Trophoblast cell (in vitro differentiated cells and primary cell): ENCODE measurements at regions not wholly inside any gene's neighbourhood (a gene's known extent, or its start where the extent isn't known, plus 50 kb on each side); places are given as distances from the start of the nearest gene placed in this dataset.

Experiments used
- DNase-seq, 2 donors: peaks; one replicate each; pipeline ENCODE4 v3.0.0-alpha.2; 2016
- H2AFZ ChIP-seq: 2 replicates; pipeline ENCODE4 v1.6.1; 2013; ENCODE audit warnings: low read length, moderate library complexity, mild to moderate bottlenecking; ENCODE audit not compliant: insufficient read depth, poor library complexity
- H2AK5ac ChIP-seq: 2 replicates; pipeline ENCODE4 v1.6.1; 2013; ENCODE audit warnings: mild to moderate bottlenecking, low read length
- H2BK120ac ChIP-seq: 2 replicates; pipeline ENCODE4 v1.6.1; 2013; ENCODE audit warnings: low read length, mild to moderate bottlenecking, moderate library complexity; ENCODE audit not compliant: insufficient read depth, poor library complexity
- H2BK12ac ChIP-seq: 2 replicates; pipeline ENCODE4 v1.6.1; 2013; ENCODE audit warnings: mild to moderate bottlenecking, low read length, moderate library complexity
- H2BK5ac ChIP-seq: 2 replicates; pipeline ENCODE4 v1.6.1; 2013; ENCODE audit warnings: low read length, low read depth, moderate library complexity, mild to moderate bottlenecking; ENCODE audit not compliant: poor library complexity
- H3K14ac ChIP-seq: 2 replicates; pipeline ENCODE4 v1.6.1; 2013; ENCODE audit warnings: mild to moderate bottlenecking, low read length
- H3K18ac ChIP-seq: 2 replicates; pipeline ENCODE4 v1.6.1; 2013; ENCODE audit warnings: mild to moderate bottlenecking, low read length
- H3K23ac ChIP-seq: 2 replicates; pipeline ENCODE4 v1.6.1; 2013; ENCODE audit warnings: low read length
- H3K27ac ChIP-seq: 2 replicates; pipeline ENCODE4 v1.5.1; 2013; ENCODE audit warnings: low read depth, mild to moderate bottlenecking, inconsistent platforms, low read length, moderate library complexity
- H3K27me3 ChIP-seq: 2 replicates; pipeline ENCODE4 v1.6.1; 2013; ENCODE audit warnings: inconsistent platforms, mild to moderate bottlenecking, low read length, moderate library complexity; ENCODE audit not compliant: insufficient read depth
- H3K36me3 ChIP-seq, 2 experiments: 1 replicate in 1 of 2; 2 replicates in 1 of 2; pipeline ENCODE4 v1.6.1; 2013; ENCODE audit warnings: low read length in 2 of 2, mild to moderate bottlenecking in 2 of 2, moderate library complexity in 1 of 2; ENCODE audit not compliant: insufficient read depth in 2 of 2, control insufficient read depth in 1 of 2
- H3K4ac ChIP-seq: 2 replicates; pipeline ENCODE4 v1.6.1; 2013; ENCODE audit warnings: low read depth, mild to moderate bottlenecking, low read length, moderate library complexity
- H3K4me1 ChIP-seq, 2 experiments: 1 replicate in 1 of 2; 2 replicates in 1 of 2; pipeline ENCODE4 v1.6.1; 2013; ENCODE audit warnings: low read length in 2 of 2, mild to moderate bottlenecking in 2 of 2, moderate library complexity in 1 of 2; ENCODE audit not compliant: insufficient read depth in 2 of 2, control insufficient read depth in 1 of 2
- H3K4me2 ChIP-seq: 2 replicates; pipeline ENCODE4 v1.6.1; 2013; ENCODE audit warnings: inconsistent platforms, mild to moderate bottlenecking, low read length, moderate library complexity
- H3K4me3 ChIP-seq: 2 replicates; pipeline ENCODE4 v1.5.1; 2013; ENCODE audit warnings: mild to moderate bottlenecking, low read depth, low read length, inconsistent platforms
- H3K79me1 ChIP-seq: one replicate; pipeline ENCODE4 v1.6.1; 2013; ENCODE audit warnings: low read length
- H3K79me2 ChIP-seq: 2 replicates; pipeline ENCODE4 v1.6.1; 2013; ENCODE audit warnings: low read length, mild to moderate bottlenecking; ENCODE audit not compliant: control insufficient read depth, insufficient read depth, poor library complexity
- H3K9ac ChIP-seq: 2 replicates; pipeline ENCODE4 v1.6.1; 2013; ENCODE audit warnings: mild to moderate bottlenecking, low read length
- H3K9me3 ChIP-seq: 2 replicates; pipeline ENCODE4 v1.6.1; 2013; ENCODE audit warnings: low read depth, mild to moderate bottlenecking, control low read depth, inconsistent platforms, low read length; ENCODE audit not compliant: insufficient read depth
- H4K12ac ChIP-seq: 2 replicates; pipeline ENCODE4 v1.6.1; 2013; ENCODE audit warnings: low read depth, mild to moderate bottlenecking, low read length, moderate library complexity
- H4K8ac ChIP-seq: 2 replicates; pipeline ENCODE4 v1.6.1; 2013; ENCODE audit warnings: low read depth, mild to moderate bottlenecking, low read length, moderate library complexity
- H4K91ac ChIP-seq: one replicate; pipeline ENCODE4 v1.6.1; 2013; ENCODE audit warnings: low read depth, mild to moderate bottlenecking, low read length, moderate library complexity
- WGBS: extraction: QIAGEN DNeasy Blood & Tissue Kit; methylation state at CpG from one replicate; pipeline ENCODE4 v1.1.7; 2013; ENCODE audit warnings: missing lambda C conversion rate; ENCODE audit not compliant: insufficient read length, insufficient coverage; ENCODE audit errors: extremely low coverage; 5-methylcytosine and 5-hydroxymethylcytosine counted together

GRCh38 chr5:120808606-120809005 lies 344.5 kb downstream of the PRR16 start:
- H2BK5ac ChIP-seq: no peak overlapping the region
- no peak overlapping the region for H3K27ac ChIP-seq

GRCh38 chr5:120813551-120813950 lies 349.5 kb downstream of the PRR16 start:
- peaks cover 6% of the 10 kb centered on the region for H3K9me3 ChIP-seq
- H3K4ac ChIP-seq: no peak overlapping the region
- H2BK12ac ChIP-seq: no peak overlapping the region
- H3K9ac ChIP-seq: no peak overlapping the region
- H2AFZ ChIP-seq: no peak overlapping the region
- H3K4me1 ChIP-seq: no peaks in the 10 kb centered on the region
- no peak overlapping the region for H4K12ac ChIP-seq
- no peak overlapping the region for H2AK5ac ChIP-seq
- no peak overlapping the region for H3K23ac ChIP-seq
- no peak for DNase-seq
- WGBS: no CpG with 5 or more reads among the region's 2 CpGs
- no peaks in the 10 kb centered on the region for H3K79me2 ChIP-seq
- H3K4me3 ChIP-seq: no peak overlapping the region
- H3K18ac ChIP-seq: no peak overlapping the region
- no peak overlapping the region for H3K14ac ChIP-seq
- H3K36me3 ChIP-seq: no peaks in the 10 kb centered on the region
- H3K27ac ChIP-seq: no peak overlapping the region
- H3K4me2 ChIP-seq: no peak overlapping the region
- no peak overlapping the region for H4K91ac ChIP-seq
- H4K8ac ChIP-seq: no peak overlapping the region
- no peaks in the 10 kb centered on the region for H3K79me1 ChIP-seq
- no peak overlapping the region for H2BK120ac ChIP-seq
- no peak overlapping the region for H2BK5ac ChIP-seq
- no peaks in the 10 kb centered on the region for H3K27me3 ChIP-seq

More at GRCh38 chr5:120808606-120809005, 344.5 kb downstream of the PRR16 start:
- Histone ChIP-seq H3K4ac (no peak overlapping the region), H2AFZ (no peak overlapping the region), H3K27me3 (no peaks in the 10 kb centered on the region), H3K36me3 (no peaks in the 10 kb centered on the region), H3K4me2 (no peak overlapping the region), H3K9ac (no peak overlapping the region), H4K8ac (no peak overlapping the region), H3K79me1 (no peaks in the 10 kb centered on the region), H3K4me1 (no peaks in the 10 kb centered on the region), H2AK5ac (no peak overlapping the region), H3K9me3 (no peaks in the 10 kb centered on the region), H3K14ac (no peak overlapping the region), H3K18ac (no peak overlapping the region), H3K4me3 (no peak overlapping the region), H2BK120ac (no peak overlapping the region), H4K91ac (no peak overlapping the region), H3K23ac (no peak overlapping the region), H2BK12ac (no peak overlapping the region), H3K79me2 (no peaks in the 10 kb centered on the region), H4K12ac (no peak overlapping the region)
- no peak for DNase-seq

GRCh38 chr5:120817044-120817985 lies 353.2 kb downstream of the PRR16 start:
- no peaks in the 10 kb centered on the region for H3K27me3 ChIP-seq
- no peak overlapping the region for H3K23ac ChIP-seq
- no peaks in the 10 kb centered on the region for H3K79me1 ChIP-seq
- H4K91ac ChIP-seq: no peak overlapping the region
- WGBS: no CpG with 5 or more reads among the region's 12 CpGs
- no peak overlapping the region for H2BK5ac ChIP-seq
- H4K12ac ChIP-seq: no peak overlapping the region
- no peak overlapping the region for H2BK12ac ChIP-seq
- H3K18ac ChIP-seq: no peak overlapping the region
- no peak overlapping the region for H3K4me3 ChIP-seq
- peaks cover 6% of the 10 kb centered on the region for H3K9me3 ChIP-seq
- H3K14ac ChIP-seq: no peak overlapping the region
- H2AFZ ChIP-seq: no peak overlapping the region
- H3K79me2 ChIP-seq: no peaks in the 10 kb centered on the region
- no peak overlapping the region for H3K4me2 ChIP-seq
- no peak overlapping the region for H4K8ac ChIP-seq
- no peaks in the 10 kb centered on the region for H3K4me1 ChIP-seq
- no peak overlapping the region for H3K27ac ChIP-seq
- H2AK5ac ChIP-seq: no peak overlapping the region
- H3K36me3 ChIP-seq: no peaks in the 10 kb centered on the region
- H2BK120ac ChIP-seq: no peak overlapping the region
- peak in 1 of 2 donors; percentile 42 for DNase-seq
- H3K4ac ChIP-seq: no peak overlapping the region
- no peak overlapping the region for H3K9ac ChIP-seq

- no peak overlapping the region for H4K8ac ChIP-seq
- peaks cover 6% of the 10 kb centered on the region for H3K9me3 ChIP-seq
- no peaks in the 10 kb centered on the region for H3K27me3 ChIP-seq
- no peak overlapping the region for H3K23ac ChIP-seq
- no peaks in the 10 kb centered on the region for H3K79me2 ChIP-seq
- H2AFZ ChIP-seq: no peak overlapping the region
- H4K91ac ChIP-seq: no peak overlapping the region
- no peak overlapping the region for H3K9ac ChIP-seq
- H2BK12ac ChIP-seq: no peak overlapping the region
- H3K4me1 ChIP-seq: no peaks in the 10 kb centered on the region
- H2BK5ac ChIP-seq: no peak overlapping the region
- H3K4ac ChIP-seq: no peak overlapping the region
- no peak overlapping the region for H2AK5ac ChIP-seq
- no peak overlapping the region for H3K4me2 ChIP-seq
- DNase-seq: no peak
- H3K36me3 ChIP-seq: no peaks in the 10 kb centered on the region
- no peak overlapping the region for H2BK120ac ChIP-seq
- no peak overlapping the region for H4K12ac ChIP-seq
- no peak overlapping the region for H3K14ac ChIP-seq
- no peak overlapping the region for H3K18ac ChIP-seq
- no peaks in the 10 kb centered on the region for H3K79me1 ChIP-seq
- no peak overlapping the region for H3K27ac ChIP-seq
- WGBS: no CpG with 5 or more reads among the region's 6 CpGs
- no peak overlapping the region for H3K4me3 ChIP-seq
These were observed 354.0 kb downstream of the PRR16 start for GRCh38 chr5:120818128-120818527.
